22Rv1 (cell line): ENCODE measurements at regions not wholly inside any gene's neighbourhood (a gene's known extent, or its start where the extent isn't known, plus 50 kb on each side); places are given as distances from the start of the nearest gene placed in this dataset.

Experiments
- H3K27ac ChIP-seq: fragments of 450-650 bp; 2 replicates; pipeline ENCODE4 v1.5.1; 2017
- ZFX ChIP-seq: fragments of 450-650 bp; IDR thresholded peaks from 2 replicates; pipeline ENCODE4 v1.6.1; 2017; ENCODE audit warnings: antibody characterized with exemption, borderline replicate concordance
- TF ChIP-seq, protein P1 (sequence below): fragments of 450-650 bp; IDR thresholded peaks from 2 replicates; pipeline ENCODE4 v1.5.1; 2017; ENCODE audit warnings: mild to moderate bottlenecking

DNA sequence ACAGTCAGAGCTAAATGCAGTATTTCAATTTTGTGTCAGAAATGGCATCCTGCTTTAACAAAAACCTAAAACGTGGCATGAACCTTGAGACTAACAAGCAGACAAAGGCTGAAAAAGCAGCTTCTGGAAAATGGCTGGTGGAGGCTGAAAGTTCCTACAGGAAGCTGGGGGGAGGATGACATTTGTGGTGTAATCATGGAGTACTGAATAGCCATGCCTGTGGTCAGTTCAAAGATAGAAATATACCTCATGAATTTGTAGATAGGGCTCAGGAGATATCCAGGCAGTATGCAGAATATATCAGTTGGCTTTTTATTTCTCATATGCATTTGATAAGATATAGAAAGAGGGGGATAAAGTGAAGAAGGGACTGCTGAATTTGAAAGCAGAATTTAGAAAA, 181.7 kb downstream of the UQCRFS1 start:
- no peak overlapping the region for H3K27ac ChIP-seq
- TF ChIP-seq ZFX, result no peak
- TF ChIP-seq, protein P1, sequence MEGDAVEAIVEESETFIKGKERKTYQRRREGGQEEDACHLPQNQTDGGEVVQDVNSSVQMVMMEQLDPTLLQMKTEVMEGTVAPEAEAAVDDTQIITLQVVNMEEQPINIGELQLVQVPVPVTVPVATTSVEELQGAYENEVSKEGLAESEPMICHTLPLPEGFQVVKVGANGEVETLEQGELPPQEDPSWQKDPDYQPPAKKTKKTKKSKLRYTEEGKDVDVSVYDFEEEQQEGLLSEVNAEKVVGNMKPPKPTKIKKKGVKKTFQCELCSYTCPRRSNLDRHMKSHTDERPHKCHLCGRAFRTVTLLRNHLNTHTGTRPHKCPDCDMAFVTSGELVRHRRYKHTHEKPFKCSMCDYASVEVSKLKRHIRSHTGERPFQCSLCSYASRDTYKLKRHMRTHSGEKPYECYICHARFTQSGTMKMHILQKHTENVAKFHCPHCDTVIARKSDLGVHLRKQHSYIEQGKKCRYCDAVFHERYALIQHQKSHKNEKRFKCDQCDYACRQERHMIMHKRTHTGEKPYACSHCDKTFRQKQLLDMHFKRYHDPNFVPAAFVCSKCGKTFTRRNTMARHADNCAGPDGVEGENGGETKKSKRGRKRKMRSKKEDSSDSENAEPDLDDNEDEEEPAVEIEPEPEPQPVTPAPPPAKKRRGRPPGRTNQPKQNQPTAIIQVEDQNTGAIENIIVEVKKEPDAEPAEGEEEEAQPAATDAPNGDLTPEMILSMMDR, result no peak

DNA sequence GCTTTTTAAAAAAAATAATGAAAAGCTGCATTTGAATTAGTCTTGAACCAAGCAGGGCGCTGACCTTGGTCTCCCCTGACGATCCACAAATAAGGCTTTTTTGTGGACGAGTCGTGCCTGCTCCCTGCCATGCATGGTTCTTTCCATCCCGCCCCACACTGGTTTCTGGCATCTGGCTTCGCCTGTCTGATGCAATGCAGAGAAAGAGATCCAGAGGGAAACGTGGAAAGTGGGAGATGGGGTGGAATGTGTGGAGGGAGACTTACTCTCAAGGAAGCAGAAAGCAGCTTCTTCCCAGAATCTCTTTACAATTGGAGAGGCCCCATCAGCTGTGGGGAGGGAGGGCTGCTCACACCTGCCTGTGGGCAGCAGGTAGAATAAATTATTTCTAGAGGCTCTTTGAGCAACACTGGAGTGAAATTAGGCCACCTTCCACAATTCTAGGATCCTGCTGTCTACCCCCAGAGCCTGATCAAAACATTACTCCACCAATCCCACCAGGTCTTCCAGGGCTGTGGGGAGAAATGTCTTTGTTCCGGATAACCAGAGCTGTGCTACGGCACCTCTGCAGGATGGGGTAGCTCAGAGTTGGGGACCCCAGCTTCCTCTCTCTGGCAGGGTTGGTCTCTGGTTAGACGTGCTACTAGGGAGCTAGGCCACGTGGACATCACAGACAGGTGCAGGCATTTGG, 183.5 kb downstream of the UQCRFS1 start:
- H3K27ac ChIP-seq, result no peak overlapping the region
- TF ChIP-seq ZFX, result no peak

DNA sequence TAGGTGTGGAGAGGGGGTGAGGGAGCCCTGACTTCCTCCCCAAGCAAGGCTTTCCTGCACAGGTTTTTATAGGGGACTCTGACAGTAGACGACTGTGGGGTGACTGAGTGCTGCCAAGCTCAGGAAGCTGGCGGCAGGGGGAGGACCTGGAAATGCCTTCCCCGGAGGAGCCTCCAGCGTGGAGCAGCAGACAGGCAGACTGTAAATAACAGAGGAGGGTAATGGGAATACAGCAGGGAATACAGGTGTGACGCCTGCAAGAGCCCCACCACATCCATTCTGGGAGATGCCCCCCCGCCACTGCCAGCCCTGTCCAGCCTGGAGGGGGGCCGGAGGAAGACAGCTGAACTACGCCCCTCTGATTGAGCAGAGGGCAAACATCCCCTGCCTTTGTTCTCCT, 190.4 kb downstream of the UQCRFS1 start:
- no peak for TF ChIP-seq ZFX
- TF ChIP-seq, protein P1, result no peak
- no peak overlapping the region for H3K27ac ChIP-seq

DNA sequence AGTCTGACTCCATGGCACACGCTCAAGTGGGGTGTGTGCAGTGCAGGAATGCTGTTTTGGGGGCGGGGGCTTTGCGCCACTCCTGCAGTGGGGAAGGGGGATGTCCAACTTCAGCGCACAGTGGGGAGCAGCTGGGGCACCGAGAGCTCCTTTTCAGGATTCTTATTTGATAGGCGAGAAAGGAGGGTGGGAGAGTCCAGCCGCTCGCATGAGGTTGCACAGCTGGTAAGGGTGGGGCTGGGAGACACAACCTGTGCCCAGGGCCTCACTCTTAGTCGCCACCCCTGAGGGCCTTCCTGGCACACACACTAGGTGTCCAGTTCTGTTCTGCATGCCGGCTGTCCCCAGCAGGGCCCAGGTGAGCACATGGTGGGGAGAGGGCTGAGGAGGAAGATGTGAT, 190.8 kb downstream of the UQCRFS1 start:
- no peak overlapping the region for H3K27ac ChIP-seq
- TF ChIP-seq, protein P1, result no peak
- no peak for TF ChIP-seq ZFX

DNA sequence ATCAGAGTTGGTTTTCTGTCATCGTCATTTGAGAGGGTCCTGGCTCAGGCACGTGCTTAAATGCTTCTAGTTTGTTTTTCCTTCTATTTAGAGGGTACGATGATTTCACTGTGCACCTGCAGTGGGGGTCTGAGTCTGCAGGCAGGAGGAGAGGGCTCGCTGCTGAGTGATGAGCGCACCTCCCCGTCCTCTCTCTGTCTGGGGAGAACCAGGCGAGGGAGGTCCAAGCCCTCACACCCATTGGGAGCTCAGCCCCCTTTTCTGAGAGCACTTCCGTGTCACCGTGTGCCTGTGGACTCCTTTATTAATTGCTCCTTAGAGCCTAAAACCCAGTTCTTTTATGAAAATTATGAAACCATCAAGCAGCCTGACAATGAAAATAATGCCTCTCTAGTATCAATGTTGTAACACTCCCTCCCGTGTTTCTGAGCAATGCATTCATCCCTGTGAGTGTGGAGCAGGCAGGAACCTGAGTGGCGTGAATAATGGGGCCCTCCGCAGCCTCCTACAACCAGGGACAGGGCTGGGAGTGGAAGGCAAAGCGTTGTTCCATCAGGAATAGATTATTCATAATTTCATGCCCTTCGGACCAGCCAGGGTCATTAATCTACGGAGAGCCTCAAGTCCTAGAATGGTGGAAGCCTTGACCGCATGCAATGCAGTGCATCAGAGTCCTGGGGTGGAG, 191.6 kb downstream of the UQCRFS1 start:
- no peak for TF ChIP-seq ZFX
- TF ChIP-seq, protein P1, result no peak
- H3K27ac ChIP-seq, result no peak overlapping the region

DNA sequence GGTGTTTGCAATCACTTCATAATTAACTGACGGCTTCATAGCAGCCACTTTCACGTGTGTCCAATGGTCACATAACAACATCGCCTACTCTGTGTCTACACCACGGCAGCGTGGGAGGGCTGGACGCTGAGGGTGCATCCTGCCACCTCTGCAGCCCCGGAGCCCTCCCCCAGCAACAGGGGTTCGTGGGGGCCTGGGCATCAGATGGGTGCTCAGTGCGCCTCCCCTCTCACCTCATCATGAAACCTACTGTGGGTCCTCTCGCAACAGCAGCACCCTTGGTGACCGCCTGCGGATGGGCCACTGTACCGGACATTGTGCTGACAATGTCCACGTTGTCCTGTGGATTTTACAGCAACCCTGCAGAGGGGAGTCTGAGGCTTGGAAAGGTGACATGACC, 193.5 kb downstream of the UQCRFS1 start:
- TF ChIP-seq, protein P1, result no peak
- no peak for TF ChIP-seq ZFX
- no peak overlapping the region for H3K27ac ChIP-seq

DNA sequence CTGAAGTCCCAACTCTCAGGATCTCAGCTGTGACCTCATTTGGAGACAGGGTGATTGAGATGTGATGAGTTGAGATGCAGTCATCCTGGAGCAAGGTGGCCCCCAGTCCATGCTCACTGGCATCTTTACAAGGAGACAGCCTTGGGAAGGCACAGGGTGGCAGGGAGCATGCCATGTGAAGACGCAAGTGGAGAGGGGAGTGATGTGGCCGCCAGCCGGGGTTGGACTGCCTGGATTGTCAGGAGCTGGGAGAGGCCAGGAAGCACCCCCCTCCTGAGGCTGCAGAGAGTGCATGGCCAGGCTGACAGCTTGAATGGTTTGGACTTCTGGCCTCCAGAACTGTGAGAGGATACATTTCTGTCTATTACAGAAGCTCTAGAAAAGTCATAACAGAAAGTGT, 194.4 kb downstream of the UQCRFS1 start:
- no peak overlapping the region for H3K27ac ChIP-seq
- TF ChIP-seq, protein P1, result no peak
- TF ChIP-seq ZFX, result no peak

DNA sequence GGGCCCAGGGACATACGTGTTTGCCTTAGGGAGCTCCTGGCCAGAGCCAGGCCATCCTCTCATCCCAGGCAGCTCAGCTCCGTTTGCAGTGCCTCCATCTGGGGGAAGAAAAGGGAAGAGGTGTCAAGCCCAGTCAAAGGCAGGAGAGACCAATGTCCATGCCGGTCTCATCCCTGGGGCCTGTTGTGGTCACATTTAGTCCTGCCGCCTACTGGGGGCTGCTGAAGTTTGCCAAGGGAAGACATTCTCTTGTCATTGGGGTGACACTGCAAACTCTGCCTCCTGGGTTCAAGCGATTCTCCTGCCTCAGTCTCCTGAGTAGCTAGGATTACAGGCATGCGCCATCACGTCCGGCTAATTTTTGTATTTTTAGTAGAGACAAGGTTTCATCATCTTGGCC, 195.2 kb downstream of the UQCRFS1 start:
- TF ChIP-seq ZFX, result no peak
- TF ChIP-seq, protein P1, result no peak
- no peak overlapping the region for H3K27ac ChIP-seq
